Ishikawa (cell line): ENCODE measurements at regions not wholly inside any gene's neighbourhood (a gene's known extent, or its start where the extent isn't known, plus 50 kb on each side); places are given as distances from the start of the nearest gene placed in this dataset.

Experiments
- CEBPB ChIP-seq: IDR thresholded peaks from 2 replicates; pipeline ENCODE4 v1.6.1; 2012
- CREB1 ChIP-seq: IDR thresholded peaks from 2 replicates; pipeline ENCODE4 v1.6.1; 2012; ENCODE audit warnings: low read depth
- EGR1 ChIP-seq: IDR thresholded peaks from 2 replicates; pipeline ENCODE4 v1.6.1; 2012
- EP300 ChIP-seq: IDR thresholded peaks from 2 replicates; pipeline ENCODE4 v1.6.1; 2012; ENCODE audit warnings: borderline replicate concordance
- FOXM1 ChIP-seq: IDR thresholded peaks from 2 replicates; pipeline ENCODE4 v1.6.1; 2012; ENCODE audit warnings: low read depth, borderline replicate concordance
- NFIC ChIP-seq: IDR thresholded peaks from 2 replicates; pipeline ENCODE4 v1.6.1; 2012
- RAD21 ChIP-seq: IDR thresholded peaks from 2 replicates; pipeline ENCODE4 v1.6.1; 2012; ENCODE audit warnings: low read depth
- TAF1 ChIP-seq: IDR thresholded peaks from 2 replicates; pipeline ENCODE4 v1.6.1; 2012; ENCODE audit warnings: low read depth, mild to moderate bottlenecking
- TCF12 ChIP-seq: IDR thresholded peaks from 2 replicates; pipeline ENCODE4 v1.6.1; 2012; ENCODE audit warnings: low read depth
- TEAD4 ChIP-seq: IDR thresholded peaks from 2 replicates; pipeline ENCODE4 v1.6.1; 2012
- YY1 ChIP-seq: IDR thresholded peaks from 2 replicates; pipeline ENCODE4 v1.6.1; 2012; ENCODE audit warnings: low read depth
- ZBTB7A ChIP-seq: IDR thresholded peaks from 2 replicates; pipeline ENCODE4 v1.6.1; 2012; ENCODE audit warnings: low read depth
- TF ChIP-seq, protein P1 (sequence below): IDR thresholded peaks from 2 replicates; pipeline ENCODE4 v1.6.1; 2012
- TF ChIP-seq, protein P2 (sequence below): IDR thresholded peaks from 2 replicates; pipeline ENCODE4 v1.6.1; 2012; ENCODE audit warnings: low read depth, mild to moderate bottlenecking
- TF ChIP-seq, protein P3 (sequence below): IDR thresholded peaks from 2 replicates; pipeline ENCODE4 v1.6.1; 2012

DNA sequence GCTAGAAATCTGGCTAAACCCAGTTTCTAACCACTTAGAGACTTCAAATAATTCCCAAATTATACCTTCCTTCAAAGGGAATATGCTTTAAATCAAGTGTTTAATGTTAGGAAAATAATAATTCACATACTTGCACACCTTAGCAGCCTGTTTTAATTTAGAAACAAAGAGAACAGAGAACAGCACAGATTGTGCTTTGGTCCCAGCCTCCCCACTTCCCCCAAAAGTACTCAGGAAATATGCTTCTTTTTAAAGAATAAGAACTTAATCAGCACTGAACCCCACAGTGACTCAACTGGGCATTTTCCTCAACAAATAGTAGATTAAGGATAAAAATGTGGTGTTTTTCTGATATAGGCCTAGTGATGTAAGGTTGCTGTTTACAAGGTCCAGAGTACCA, 295.8 kb downstream of the GBA3 start:
- no peak for TF ChIP-seq EGR1
- no peak for TF ChIP-seq RAD21
- TF ChIP-seq, protein P1, sequence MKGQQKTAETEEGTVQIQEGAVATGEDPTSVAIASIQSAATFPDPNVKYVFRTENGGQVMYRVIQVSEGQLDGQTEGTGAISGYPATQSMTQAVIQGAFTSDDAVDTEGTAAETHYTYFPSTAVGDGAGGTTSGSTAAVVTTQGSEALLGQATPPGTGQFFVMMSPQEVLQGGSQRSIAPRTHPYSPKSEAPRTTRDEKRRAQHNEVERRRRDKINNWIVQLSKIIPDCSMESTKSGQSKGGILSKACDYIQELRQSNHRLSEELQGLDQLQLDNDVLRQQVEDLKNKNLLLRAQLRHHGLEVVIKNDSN: no peak
- TF ChIP-seq YY1: no peak
- no peak for TF ChIP-seq NFIC
- TF ChIP-seq TEAD4: no peak
- TF ChIP-seq, protein P2, sequence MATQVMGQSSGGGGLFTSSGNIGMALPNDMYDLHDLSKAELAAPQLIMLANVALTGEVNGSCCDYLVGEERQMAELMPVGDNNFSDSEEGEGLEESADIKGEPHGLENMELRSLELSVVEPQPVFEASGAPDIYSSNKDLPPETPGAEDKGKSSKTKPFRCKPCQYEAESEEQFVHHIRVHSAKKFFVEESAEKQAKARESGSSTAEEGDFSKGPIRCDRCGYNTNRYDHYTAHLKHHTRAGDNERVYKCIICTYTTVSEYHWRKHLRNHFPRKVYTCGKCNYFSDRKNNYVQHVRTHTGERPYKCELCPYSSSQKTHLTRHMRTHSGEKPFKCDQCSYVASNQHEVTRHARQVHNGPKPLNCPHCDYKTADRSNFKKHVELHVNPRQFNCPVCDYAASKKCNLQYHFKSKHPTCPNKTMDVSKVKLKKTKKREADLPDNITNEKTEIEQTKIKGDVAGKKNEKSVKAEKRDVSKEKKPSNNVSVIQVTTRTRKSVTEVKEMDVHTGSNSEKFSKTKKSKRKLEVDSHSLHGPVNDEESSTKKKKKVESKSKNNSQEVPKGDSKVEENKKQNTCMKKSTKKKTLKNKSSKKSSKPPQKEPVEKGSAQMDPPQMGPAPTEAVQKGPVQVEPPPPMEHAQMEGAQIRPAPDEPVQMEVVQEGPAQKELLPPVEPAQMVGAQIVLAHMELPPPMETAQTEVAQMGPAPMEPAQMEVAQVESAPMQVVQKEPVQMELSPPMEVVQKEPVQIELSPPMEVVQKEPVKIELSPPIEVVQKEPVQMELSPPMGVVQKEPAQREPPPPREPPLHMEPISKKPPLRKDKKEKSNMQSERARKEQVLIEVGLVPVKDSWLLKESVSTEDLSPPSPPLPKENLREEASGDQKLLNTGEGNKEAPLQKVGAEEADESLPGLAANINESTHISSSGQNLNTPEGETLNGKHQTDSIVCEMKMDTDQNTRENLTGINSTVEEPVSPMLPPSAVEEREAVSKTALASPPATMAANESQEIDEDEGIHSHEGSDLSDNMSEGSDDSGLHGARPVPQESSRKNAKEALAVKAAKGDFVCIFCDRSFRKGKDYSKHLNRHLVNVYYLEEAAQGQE: no peak
- TF ChIP-seq TAF1: no peak

DNA sequence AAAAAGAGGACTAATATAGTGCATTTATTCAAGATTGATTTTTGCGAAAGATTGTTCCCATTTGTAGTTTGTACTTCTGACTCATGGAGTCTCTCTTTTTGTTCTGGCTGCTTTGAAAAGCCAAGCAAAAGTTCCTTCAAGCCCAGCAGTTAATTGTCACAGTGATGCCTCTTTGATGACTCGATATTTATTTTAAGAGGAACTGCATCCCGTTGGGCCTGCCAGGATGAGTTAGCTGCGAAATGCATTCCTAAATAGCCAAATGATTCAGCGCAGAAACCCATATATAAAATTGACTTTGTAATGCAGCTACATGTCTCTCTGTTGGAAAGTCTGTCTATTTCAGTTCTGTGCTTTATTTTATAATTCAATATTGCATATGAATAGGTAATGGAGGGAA, 295.1 kb downstream of the GBA3 start:
- no peak for TF ChIP-seq RAD21
- TF ChIP-seq FOXM1: no peak
- no peak for TF ChIP-seq TEAD4

DNA sequence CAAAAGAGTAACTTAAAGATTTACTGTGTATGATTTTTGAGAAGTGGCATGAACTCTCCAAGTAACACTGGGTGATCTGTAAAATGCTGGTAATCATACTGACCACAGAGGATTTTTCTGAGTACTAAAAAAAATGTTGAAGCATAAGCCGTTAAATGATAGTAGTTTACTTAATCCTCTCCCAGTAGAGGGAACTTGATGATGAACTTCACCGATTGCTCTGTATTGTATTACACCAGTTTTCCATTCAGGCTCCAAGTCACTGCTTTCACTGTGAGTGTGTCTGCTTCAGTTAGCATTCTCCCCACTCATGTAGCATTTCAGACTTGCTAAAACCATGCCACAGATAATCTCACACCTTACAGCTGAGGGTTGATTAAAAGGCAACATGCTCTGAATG, 294.1 kb downstream of the GBA3 start:
- no peak for TF ChIP-seq CREB1
- no peak for TF ChIP-seq FOXM1
- TF ChIP-seq CEBPB: no peak
- no peak for TF ChIP-seq TCF12
- no peak for TF ChIP-seq TAF1
- TF ChIP-seq, protein P2: no peak
- TF ChIP-seq NFIC: no peak
- TF ChIP-seq TEAD4: no peak
- TF ChIP-seq YY1: no peak
- no peak for TF ChIP-seq RAD21

DNA sequence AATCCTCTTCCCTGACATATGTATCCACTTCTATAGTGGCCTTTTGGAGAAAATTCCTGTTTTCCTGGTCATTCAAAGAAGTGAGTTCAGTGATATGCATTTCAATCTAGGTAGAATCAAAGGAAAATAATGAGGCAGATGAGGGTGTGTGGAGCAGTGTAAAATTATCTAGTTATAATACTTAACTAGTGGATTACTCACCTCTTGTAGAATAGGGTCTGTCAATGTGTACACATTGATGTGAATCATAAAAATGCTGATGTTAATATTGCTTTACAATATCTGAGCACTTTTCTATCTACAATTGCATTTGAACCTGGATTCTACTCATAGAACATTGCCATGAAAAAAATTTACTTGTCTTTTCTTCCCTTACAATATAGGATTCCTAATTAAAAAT, 293.5 kb downstream of the GBA3 start:
- TF ChIP-seq, protein P1: no peak
- TF ChIP-seq CREB1 (no peak), FOXM1 (no peak), RAD21 (no peak), CEBPB (no peak), ZBTB7A (no peak), YY1 (no peak), TEAD4 (no peak), TCF12 (no peak), EGR1 (no peak), TAF1 (no peak), NFIC (no peak), EP300 (no peak)
- TF ChIP-seq, protein P3, sequence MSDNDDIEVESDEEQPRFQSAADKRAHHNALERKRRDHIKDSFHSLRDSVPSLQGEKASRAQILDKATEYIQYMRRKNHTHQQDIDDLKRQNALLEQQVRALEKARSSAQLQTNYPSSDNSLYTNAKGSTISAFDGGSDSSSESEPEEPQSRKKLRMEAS: no peak
- TF ChIP-seq, protein P2: no peak

DNA sequence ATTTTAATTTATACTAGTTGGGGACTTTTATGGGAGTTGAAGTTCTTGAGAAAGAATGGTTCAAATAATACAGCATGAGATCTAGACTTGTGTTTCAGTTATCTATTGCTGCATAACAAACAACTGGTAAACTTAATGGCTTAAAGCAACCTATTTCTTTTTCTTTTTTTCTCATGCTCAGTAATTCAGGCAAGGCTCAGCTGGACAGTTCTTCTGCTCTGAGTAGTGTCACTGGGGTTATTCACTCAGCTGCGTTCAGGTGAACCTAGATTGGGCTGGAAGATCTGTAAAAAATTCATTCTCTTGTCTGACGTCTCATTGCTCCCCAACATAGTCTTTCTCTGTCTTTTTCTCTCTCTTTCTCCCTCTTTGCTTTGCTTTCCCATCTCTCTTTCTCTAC, 291.7 kb downstream of the GBA3 start:
- no peak for TF ChIP-seq TAF1
- TF ChIP-seq, protein P2: no peak
